ENCODE measurements at regions not wholly inside any gene's neighbourhood (a gene's known extent, or its start where the extent isn't known, plus 50 kb on each side); places are given as distances from the start of the nearest gene placed in this dataset.

GRCh38 chr7:17234398-17235031 is 63.9 kb upstream of the AHR start:
- no peaks in the 10 kb centered on the region for H3K36me3 Mint-ChIP-seq
- H3K27me3 ChIP-seq (ENCODE audit: control insufficient read depth, insufficient read depth, low read length) = no peaks in the 10 kb centered on the region
- no peaks in the 10 kb centered on the region for H3K36me3 ChIP-seq (ENCODE audit: control insufficient read depth, insufficient read depth, low read length)
- no peaks in the 10 kb centered on the region for H3K9me3 Mint-ChIP-seq
- intact Hi-C loops (cut with micrococcal nuclease) = loop anchor here (1.0 to 10.0 kb wide), 6 partner anchors 38 to 587 kb away; partner anchors contain the start of genes AHR, ANKMY2 and BZW2
- peak; percentile 50 to 90 for DNase-seq
- peak overlapping the region; percentile 67 for H3K4me3 Mint-ChIP-seq
- peak overlapping the region; percentile 96 to 98 for H3K27ac Mint-ChIP-seq
- H3K4me1 Mint-ChIP-seq = peaks cover 17 to 30% of the 10 kb centered on the region in 2 donors
- 0% methylated on average over 9 of the region's 10 CpGs for WGBS (ENCODE audit: insufficient coverage)
- H3K4me3 ChIP-seq (ENCODE audit: low read length) = peak overlapping the region; percentile 0
- no peak for TF ChIP-seq CTCF (IDR thresholded peaks at IDR 0.05)
- ATAC-seq = peak; percentile 80 to 93 (median 91)
- H3K27me3 Mint-ChIP-seq (ENCODE audit: low read depth in 2 of 2) = no peaks in the 10 kb centered on the region
- peaks cover 12% of the 10 kb centered on the region for H3K4me1 ChIP-seq (ENCODE audit: control insufficient read depth, insufficient read depth, low read length)
- H3K27ac ChIP-seq (ENCODE audit: low read length) = peak overlapping the region; percentile 93
- H3K9me3 ChIP-seq (ENCODE audit: control insufficient read depth, insufficient read depth, low read length) = no peaks in the 10 kb centered on the region

- H3K4me3 Mint-ChIP-seq = no peak overlapping the region
Observed at GRCh38 chr7:17236171-17236570, 62.3 kb upstream of the AHR start.

GRCh38 chr7:17236603-17237002 is 61.8 kb upstream of the AHR start:
- Histone ChIP-seq H3K36me3 (ENCODE audit: control insufficient read depth, insufficient read depth, low read length) (no peaks in the 10 kb centered on the region), H3K27ac (ENCODE audit: low read length) (no peak overlapping the region), H3K9me3 (ENCODE audit: control insufficient read depth, insufficient read depth, low read length) (no peaks in the 10 kb centered on the region), H3K4me3 (ENCODE audit: low read length) (no peak overlapping the region), H3K27me3 (ENCODE audit: control insufficient read depth, insufficient read depth, low read length) (no peaks in the 10 kb centered on the region), H3K4me1 (ENCODE audit: control insufficient read depth, insufficient read depth, low read length) (peaks cover 12% of the 10 kb centered on the region)
- TF ChIP-seq CTCF (IDR thresholded peaks at IDR 0.05) = no peak
- H3K36me3 Mint-ChIP-seq = no peaks in the 10 kb centered on the region
- H3K4me1 Mint-ChIP-seq = peaks cover 17 to 30% of the 10 kb centered on the region in 2 donors
- no peak for DNase-seq
- H3K4me3 Mint-ChIP-seq = no peak overlapping the region
- WGBS (ENCODE audit: insufficient coverage) = 100% methylated on average over 1 of the region's 1 CpG
- H3K9me3 Mint-ChIP-seq = no peaks in the 10 kb centered on the region
- intact Hi-C loops (cut with micrococcal nuclease) = loop anchor here (10.0 kb wide), 1 partner anchor 252 kb away; no protein-coding TSS in a partner anchor
- no peaks in the 10 kb centered on the region for H3K27me3 Mint-ChIP-seq (ENCODE audit: low read depth in 2 of 2)
- ATAC-seq = no peak
- peak overlapping the region; percentile 96 to 98 for H3K27ac Mint-ChIP-seq

More at GRCh38 chr7:17236171-17236570, 62.3 kb upstream of the AHR start:
- no peaks in the 10 kb centered on the region for H3K9me3 Mint-ChIP-seq
- no peak overlapping the region for H3K4me3 ChIP-seq (ENCODE audit: low read length)
- no peak for TF ChIP-seq CTCF (IDR thresholded peaks at IDR 0.05)
- H3K27ac Mint-ChIP-seq = peak overlapping the region; percentile 96 to 98
- no peaks in the 10 kb centered on the region for H3K9me3 ChIP-seq (ENCODE audit: control insufficient read depth, insufficient read depth, low read length)
- peaks cover 17 to 30% of the 10 kb centered on the region in 2 donors for H3K4me1 Mint-ChIP-seq
- ATAC-seq (no peak), DNase-seq (peak in 1 of 2 donors; percentile 10)
- 93% methylated on average over 4 of the region's 5 CpGs for WGBS (ENCODE audit: insufficient coverage)
- H3K36me3 ChIP-seq (ENCODE audit: control insufficient read depth, insufficient read depth, low read length) = no peaks in the 10 kb centered on the region
- H3K27me3 ChIP-seq (ENCODE audit: control insufficient read depth, insufficient read depth, low read length) = no peaks in the 10 kb centered on the region
- peaks cover 12% of the 10 kb centered on the region for H3K4me1 ChIP-seq (ENCODE audit: control insufficient read depth, insufficient read depth, low read length)
- H3K27ac ChIP-seq (ENCODE audit: low read length) = no peak overlapping the region
- intact Hi-C loops (cut with micrococcal nuclease) = loop anchor here (10.0 kb wide), 1 partner anchor 251 kb away; no protein-coding TSS in a partner anchor
- H3K36me3 Mint-ChIP-seq = no peaks in the 10 kb centered on the region
- H3K27me3 Mint-ChIP-seq (ENCODE audit: low read depth in 2 of 2) = no peaks in the 10 kb centered on the region
